ENCODE measurements at regions not wholly inside any gene's neighbourhood (a gene's known extent, or its start where the extent isn't known, plus 50 kb on each side); places are given as distances from the start of the nearest gene placed in this dataset.
"Not testable (repeated sequence)": the region's sequence is repeated elsewhere in the genome, so short reads cannot be mapped to it uniquely, and the experiment has no call there.

GRCh38 chr20:33908336-33908735 lies 85.4 kb upstream of the RALY start:
- DNase-seq (ENCODE audit: low read depth in 2 of 3, low spot score in 1 of 3), result no peak

GRCh38 chr20:33908868-33909267 lies 84.8 kb upstream of the RALY start:
- DNase-seq (ENCODE audit: low read depth in 2 of 3, low spot score in 1 of 3), result no peak

GRCh38 chr20:33909331-33909921 lies 84.3 kb upstream of the RALY start:
- DNase-seq (ENCODE audit: low read depth in 2 of 3, low spot score in 1 of 3), result no peak

- DNase-seq (ENCODE audit: low read depth in 2 of 3, low spot score in 1 of 3), result no peak
Observed at GRCh38 chr20:33910056-33910455, 83.7 kb upstream of the RALY start.

GRCh38 chr20:33910529-33911327 lies 83.0 kb upstream of the RALY start:
- no peak for DNase-seq (ENCODE audit: low read depth in 2 of 3, low spot score in 1 of 3)

- DNase-seq (ENCODE audit: low read depth in 2 of 3, low spot score in 1 of 3), result peak in 2 of 3 donors; percentile 18 to 27
Observed at GRCh38 chr20:33914919-33915318, 78.8 kb upstream of the RALY start.

GRCh38 chr20:33915726-33916331 lies 77.9 kb upstream of the RALY start:
- peak; percentile 14 to 64 (median 44) for DNase-seq (ENCODE audit: low read depth in 2 of 3, low spot score in 1 of 3)

- DNase-seq (ENCODE audit: low read depth in 2 of 3, low spot score in 1 of 3), result no peak
Observed at GRCh38 chr20:33916768-33917167, 76.9 kb upstream of the RALY start.

- no peak for DNase-seq (ENCODE audit: low read depth in 2 of 3, low spot score in 1 of 3)
Observed at GRCh38 chr20:33917831-33918525, 75.7 kb upstream of the RALY start.

GRCh38 chr20:33918662-33919061 lies 75.0 kb upstream of the RALY start:
- no peak for DNase-seq (ENCODE audit: low read depth in 2 of 3, low spot score in 1 of 3)

- DNase-seq (ENCODE audit: low read depth in 2 of 3, low spot score in 1 of 3), result no peak
Observed at GRCh38 chr20:33919653-33920052, 74.1 kb upstream of the RALY start.

- DNase-seq (ENCODE audit: low read depth in 2 of 3, low spot score in 1 of 3), result no peak
Observed at GRCh38 chr20:33922224-33922623, 71.5 kb upstream of the RALY start.

GRCh38 chr20:33923740-33924139 lies 70.0 kb upstream of the RALY start:
- no peak for DNase-seq (ENCODE audit: low read depth in 2 of 3, low spot score in 1 of 3)

GRCh38 chr20:33925867-33926266 lies 67.8 kb upstream of the RALY start:
- DNase-seq (ENCODE audit: low read depth in 2 of 3, low spot score in 1 of 3), result no peak

- no peak for DNase-seq (ENCODE audit: low read depth in 2 of 3, low spot score in 1 of 3)
Observed at GRCh38 chr20:33926425-33926824, 67.3 kb upstream of the RALY start.

- no peak for DNase-seq (ENCODE audit: low read depth in 2 of 3, low spot score in 1 of 3)
Observed at GRCh38 chr20:33927724-33928123, 66.0 kb upstream of the RALY start.

- no peak for DNase-seq (ENCODE audit: low read depth in 2 of 3, low spot score in 1 of 3)
Observed at GRCh38 chr20:33929917-33930316, 63.8 kb upstream of the RALY start.

GRCh38 chr20:33933469-33933909 lies 60.2 kb upstream of the RALY start:
- peak; percentile 30 to 57 (median 36) for DNase-seq (ENCODE audit: low read depth in 2 of 3, low spot score in 1 of 3)

GRCh38 chr20:33936656-33937055 lies 57.1 kb upstream of the RALY start:
- no peak for DNase-seq (ENCODE audit: low read depth in 2 of 3, low spot score in 1 of 3)

- not testable (repeated sequence) for DNase-seq (ENCODE audit: low read depth in 2 of 3, low spot score in 1 of 3)
Observed at GRCh38 chr20:33939031-33939430, 54.7 kb upstream of the RALY start.

- no peak for DNase-seq (ENCODE audit: low read depth in 2 of 3, low spot score in 1 of 3)
Observed at GRCh38 chr20:33940666-33941065, 53.0 kb upstream of the RALY start.
